ENCODE measurements at regions not wholly inside any gene's neighbourhood (a gene's known extent, or its start where the extent isn't known, plus 50 kb on each side); places are given as distances from the start of the nearest gene placed in this dataset.
"Not testable (repeated sequence)": the region's sequence is repeated elsewhere in the genome, so short reads cannot be mapped to it uniquely, and the experiment has no call there.

DNA sequence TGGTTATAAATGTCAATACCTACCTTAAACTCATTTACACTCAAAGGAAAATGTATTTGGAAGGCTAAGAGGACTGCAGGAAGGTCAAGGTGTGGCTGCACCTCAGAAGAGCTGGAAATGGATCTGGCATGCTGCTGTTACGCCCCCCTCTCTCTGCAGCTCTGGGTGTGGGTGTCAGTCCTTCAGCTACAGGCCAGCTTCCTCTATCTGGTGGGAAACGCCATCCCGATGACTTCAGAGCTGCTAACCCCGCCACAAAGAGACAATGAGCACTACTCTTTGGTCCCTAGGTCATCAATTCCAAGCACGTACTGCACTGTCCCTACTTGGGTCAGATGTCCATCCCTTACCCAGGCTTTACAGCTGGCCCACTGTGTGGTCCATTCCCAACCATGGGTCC is 74.2 kb downstream of the TEX35 start:
- no peak overlapping the region for H3K4me3 ChIP-seq
- no peak overlapping the region for H3K4me3 Mint-ChIP-seq
- DNase-seq (ENCODE audit: low spot score): no peak
- TF ChIP-seq EZH2 (IDR thresholded peaks at IDR 0.05) (no peak), EZH2phosphoT487 (IDR thresholded peaks at IDR 0.05) (no peak)
- TF ChIP-seq, protein P1, sequence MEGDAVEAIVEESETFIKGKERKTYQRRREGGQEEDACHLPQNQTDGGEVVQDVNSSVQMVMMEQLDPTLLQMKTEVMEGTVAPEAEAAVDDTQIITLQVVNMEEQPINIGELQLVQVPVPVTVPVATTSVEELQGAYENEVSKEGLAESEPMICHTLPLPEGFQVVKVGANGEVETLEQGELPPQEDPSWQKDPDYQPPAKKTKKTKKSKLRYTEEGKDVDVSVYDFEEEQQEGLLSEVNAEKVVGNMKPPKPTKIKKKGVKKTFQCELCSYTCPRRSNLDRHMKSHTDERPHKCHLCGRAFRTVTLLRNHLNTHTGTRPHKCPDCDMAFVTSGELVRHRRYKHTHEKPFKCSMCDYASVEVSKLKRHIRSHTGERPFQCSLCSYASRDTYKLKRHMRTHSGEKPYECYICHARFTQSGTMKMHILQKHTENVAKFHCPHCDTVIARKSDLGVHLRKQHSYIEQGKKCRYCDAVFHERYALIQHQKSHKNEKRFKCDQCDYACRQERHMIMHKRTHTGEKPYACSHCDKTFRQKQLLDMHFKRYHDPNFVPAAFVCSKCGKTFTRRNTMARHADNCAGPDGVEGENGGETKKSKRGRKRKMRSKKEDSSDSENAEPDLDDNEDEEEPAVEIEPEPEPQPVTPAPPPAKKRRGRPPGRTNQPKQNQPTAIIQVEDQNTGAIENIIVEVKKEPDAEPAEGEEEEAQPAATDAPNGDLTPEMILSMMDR (IDR thresholded peaks at IDR 0.05): no peak
- peaks cover 3% of the 10 kb centered on the region for H3K27me3 Mint-ChIP-seq (ENCODE audit: insufficient read depth, low read depth)
- H4K20me1 ChIP-seq (ENCODE audit: low read depth): no peaks in the 10 kb centered on the region
- peaks cover 4% of the 10 kb centered on the region for H3F3A ChIP-seq (ENCODE audit: low read depth)
- no peak overlapping the region for H3K27ac Mint-ChIP-seq
- H3K4me1 ChIP-seq: peaks cover 4% of the 10 kb centered on the region
- peaks cover 4% of the 10 kb centered on the region for H3K4me1 Mint-ChIP-seq
- H3K36me3 Mint-ChIP-seq: peaks cover 12% of the 10 kb centered on the region
- H3K4me2 ChIP-seq: no peak overlapping the region
- no peaks in the 10 kb centered on the region for H3K36me3 ChIP-seq
- H3K79me2 ChIP-seq (ENCODE audit: low read depth): no peaks in the 10 kb centered on the region
- peaks cover 6% of the 10 kb centered on the region for H3K9me3 ChIP-seq (ENCODE audit: low read depth)
- no peak overlapping the region for H3K9ac ChIP-seq
- H3K27me3 ChIP-seq: no peaks in the 10 kb centered on the region
- no peak overlapping the region for H2AFZ ChIP-seq (replicated peaks)
- H3K9me3 Mint-ChIP-seq: peaks cover 26% of the 10 kb centered on the region
- H3K27ac ChIP-seq: no peak overlapping the region

GRCh38 chr1:178587975-178588374 is 75.1 kb downstream of the TEX35 start:
- peaks cover 30% of the 10 kb centered on the region for H3K9me3 Mint-ChIP-seq
- TF ChIP-seq EZH2phosphoT487 (IDR thresholded peaks at IDR 0.05) (no peak), EZH2 (IDR thresholded peaks at IDR 0.05) (no peak)
- TF ChIP-seq, protein P1 (IDR thresholded peaks at IDR 0.05): no peak
- no peak overlapping the region for H3K4me3 Mint-ChIP-seq
- Histone ChIP-seq H3K4me2 (no peak overlapping the region), H3K27me3 (no peaks in the 10 kb centered on the region), H3K9ac (no peak overlapping the region), H3K27ac (no peak overlapping the region), H3K4me3 (no peak overlapping the region), H3F3A (ENCODE audit: low read depth) (no peaks in the 10 kb centered on the region), H3K36me3 (no peaks in the 10 kb centered on the region), H3K9me3 (ENCODE audit: low read depth) (peaks cover 6% of the 10 kb centered on the region), H2AFZ (replicated peaks) (no peak overlapping the region), H4K20me1 (ENCODE audit: low read depth) (no peaks in the 10 kb centered on the region), H3K79me2 (ENCODE audit: low read depth) (no peaks in the 10 kb centered on the region), H3K4me1 (peaks cover under 1% of the 10 kb centered on the region)
- H3K27me3 Mint-ChIP-seq (ENCODE audit: insufficient read depth, low read depth): peaks cover 3% of the 10 kb centered on the region
- H3K36me3 Mint-ChIP-seq: peaks cover 12% of the 10 kb centered on the region
- no peak overlapping the region for H3K27ac Mint-ChIP-seq
- DNase-seq (ENCODE audit: low spot score): no peak
- peaks cover under 1% of the 10 kb centered on the region for H3K4me1 Mint-ChIP-seq

DNA sequence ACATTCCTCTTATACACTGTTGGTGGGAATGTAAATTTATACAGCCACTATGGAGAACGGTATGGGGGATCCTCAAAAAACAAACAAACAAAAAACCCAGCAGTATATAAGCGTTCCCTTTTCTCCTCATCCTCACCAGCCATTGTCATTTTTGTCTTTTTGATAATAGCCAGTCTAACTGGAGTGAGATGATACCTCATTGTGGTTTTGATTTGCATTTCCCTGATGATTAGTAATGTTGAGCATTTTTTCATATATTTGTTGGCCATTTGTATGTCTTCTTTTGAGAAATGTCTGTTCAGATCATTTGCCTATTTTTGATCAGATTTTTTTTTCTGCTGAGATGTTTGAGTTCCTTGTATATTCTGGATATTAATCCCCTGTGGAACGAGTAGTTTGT is 76.1 kb downstream of the TEX35 start:
- not testable (repeated sequence) for H3K4me2 ChIP-seq; H3K9ac ChIP-seq; H3K27me3 Mint-ChIP-seq (ENCODE audit: insufficient read depth, low read depth); H3K27me3 ChIP-seq; H3K4me3 Mint-ChIP-seq; DNase-seq (ENCODE audit: low spot score); H2AFZ ChIP-seq (replicated peaks); H3K79me2 ChIP-seq (ENCODE audit: low read depth); H3K27ac Mint-ChIP-seq; H4K20me1 ChIP-seq (ENCODE audit: low read depth); H3F3A ChIP-seq (ENCODE audit: low read depth); H3K27ac ChIP-seq; H3K9me3 ChIP-seq (ENCODE audit: low read depth); H3K4me3 ChIP-seq; H3K36me3 ChIP-seq
- Mint-ChIP-seq H3K36me3 (peaks cover 12% of the 10 kb centered on the region), H3K9me3 (peaks cover 30% of the 10 kb centered on the region), H3K4me1 (peaks cover 12% of the 10 kb centered on the region)
- H3K4me1 ChIP-seq: peaks cover 12% of the 10 kb centered on the region

GRCh38 chr1:178591811-178592210 is 78.9 kb downstream of the TEX35 start:
- H3K27ac Mint-ChIP-seq; H3K4me2 ChIP-seq; DNase-seq (ENCODE audit: low spot score); H3K9ac ChIP-seq; H3K4me3 ChIP-seq; H3K9me3 ChIP-seq (ENCODE audit: low read depth); H3K36me3 ChIP-seq; H4K20me1 ChIP-seq (ENCODE audit: low read depth); H3K27me3 Mint-ChIP-seq (ENCODE audit: insufficient read depth, low read depth); H3K27me3 ChIP-seq; H3K79me2 ChIP-seq (ENCODE audit: low read depth); H2AFZ ChIP-seq (replicated peaks); H3K4me3 Mint-ChIP-seq; H3K27ac ChIP-seq: not testable (repeated sequence)
- peaks cover 28% of the 10 kb centered on the region for H3K4me1 ChIP-seq
- H3F3A ChIP-seq (ENCODE audit: low read depth): peaks cover 13% of the 10 kb centered on the region
- peaks cover 30% of the 10 kb centered on the region for H3K9me3 Mint-ChIP-seq
- H3K36me3 Mint-ChIP-seq: peaks cover 12% of the 10 kb centered on the region
- peaks cover 19% of the 10 kb centered on the region for H3K4me1 Mint-ChIP-seq
